ENCODE measurements at regions not wholly inside any gene's neighbourhood (a gene's known extent, or its start where the extent isn't known, plus 50 kb on each side); places are given as distances from the start of the nearest gene placed in this dataset.

DNA sequence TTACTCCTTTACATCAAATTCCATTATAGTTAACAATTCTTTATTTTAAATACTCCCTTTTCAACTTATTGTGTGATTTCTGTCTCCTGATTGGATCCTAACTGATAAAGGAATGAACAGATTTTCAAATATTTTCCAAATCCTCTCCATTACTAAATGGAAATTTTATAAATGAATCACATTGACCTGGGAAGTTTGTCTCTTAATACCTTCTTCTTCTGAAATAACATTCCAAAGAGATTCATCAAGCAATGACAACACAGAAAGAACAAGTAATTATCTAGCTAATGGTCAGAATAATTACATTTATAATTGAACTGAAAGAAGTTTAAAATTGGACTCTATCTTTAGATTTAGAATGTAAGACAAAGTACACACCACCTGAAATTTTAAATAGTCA is 515.4 kb upstream of the PTCHD4 start (continued):
- TF ChIP-seq ZNF431 (CRISPR knock-in tag; IDR thresholded peaks at IDR 0.05; ENCODE audit: borderline replicate concordance, low read depth) = no peak
- TF ChIP-seq SKI (IDR thresholded peaks at IDR 0.05; ENCODE audit: partially characterized antibody) = no peak
- no peak for TF ChIP-seq MED1 (CRISPR knock-in tag; IDR thresholded peaks at IDR 0.05)
- TF ChIP-seq, protein P1, sequence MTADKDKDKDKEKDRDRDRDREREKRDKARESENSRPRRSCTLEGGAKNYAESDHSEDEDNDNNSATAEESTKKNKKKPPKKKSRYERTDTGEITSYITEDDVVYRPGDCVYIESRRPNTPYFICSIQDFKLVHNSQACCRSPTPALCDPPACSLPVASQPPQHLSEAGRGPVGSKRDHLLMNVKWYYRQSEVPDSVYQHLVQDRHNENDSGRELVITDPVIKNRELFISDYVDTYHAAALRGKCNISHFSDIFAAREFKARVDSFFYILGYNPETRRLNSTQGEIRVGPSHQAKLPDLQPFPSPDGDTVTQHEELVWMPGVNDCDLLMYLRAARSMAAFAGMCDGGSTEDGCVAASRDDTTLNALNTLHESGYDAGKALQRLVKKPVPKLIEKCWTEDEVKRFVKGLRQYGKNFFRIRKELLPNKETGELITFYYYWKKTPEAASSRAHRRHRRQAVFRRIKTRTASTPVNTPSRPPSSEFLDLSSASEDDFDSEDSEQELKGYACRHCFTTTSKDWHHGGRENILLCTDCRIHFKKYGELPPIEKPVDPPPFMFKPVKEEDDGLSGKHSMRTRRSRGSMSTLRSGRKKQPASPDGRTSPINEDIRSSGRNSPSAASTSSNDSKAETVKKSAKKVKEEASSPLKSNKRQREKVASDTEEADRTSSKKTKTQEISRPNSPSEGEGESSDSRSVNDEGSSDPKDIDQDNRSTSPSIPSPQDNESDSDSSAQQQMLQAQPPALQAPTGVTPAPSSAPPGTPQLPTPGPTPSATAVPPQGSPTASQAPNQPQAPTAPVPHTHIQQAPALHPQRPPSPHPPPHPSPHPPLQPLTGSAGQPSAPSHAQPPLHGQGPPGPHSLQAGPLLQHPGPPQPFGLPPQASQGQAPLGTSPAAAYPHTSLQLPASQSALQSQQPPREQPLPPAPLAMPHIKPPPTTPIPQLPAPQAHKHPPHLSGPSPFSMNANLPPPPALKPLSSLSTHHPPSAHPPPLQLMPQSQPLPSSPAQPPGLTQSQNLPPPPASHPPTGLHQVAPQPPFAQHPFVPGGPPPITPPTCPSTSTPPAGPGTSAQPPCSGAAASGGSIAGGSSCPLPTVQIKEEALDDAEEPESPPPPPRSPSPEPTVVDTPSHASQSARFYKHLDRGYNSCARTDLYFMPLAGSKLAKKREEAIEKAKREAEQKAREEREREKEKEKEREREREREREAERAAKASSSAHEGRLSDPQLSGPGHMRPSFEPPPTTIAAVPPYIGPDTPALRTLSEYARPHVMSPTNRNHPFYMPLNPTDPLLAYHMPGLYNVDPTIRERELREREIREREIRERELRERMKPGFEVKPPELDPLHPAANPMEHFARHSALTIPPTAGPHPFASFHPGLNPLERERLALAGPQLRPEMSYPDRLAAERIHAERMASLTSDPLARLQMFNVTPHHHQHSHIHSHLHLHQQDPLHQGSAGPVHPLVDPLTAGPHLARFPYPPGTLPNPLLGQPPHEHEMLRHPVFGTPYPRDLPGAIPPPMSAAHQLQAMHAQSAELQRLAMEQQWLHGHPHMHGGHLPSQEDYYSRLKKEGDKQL (CRISPR knock-in tag; IDR thresholded peaks at IDR 0.05; ENCODE audit: low read depth) = no peak
- no peak for TF ChIP-seq ZNF101 (CRISPR knock-in tag; IDR thresholded peaks at IDR 0.05; ENCODE audit: borderline replicate concordance, low read depth)
- TF ChIP-seq, protein P2, sequence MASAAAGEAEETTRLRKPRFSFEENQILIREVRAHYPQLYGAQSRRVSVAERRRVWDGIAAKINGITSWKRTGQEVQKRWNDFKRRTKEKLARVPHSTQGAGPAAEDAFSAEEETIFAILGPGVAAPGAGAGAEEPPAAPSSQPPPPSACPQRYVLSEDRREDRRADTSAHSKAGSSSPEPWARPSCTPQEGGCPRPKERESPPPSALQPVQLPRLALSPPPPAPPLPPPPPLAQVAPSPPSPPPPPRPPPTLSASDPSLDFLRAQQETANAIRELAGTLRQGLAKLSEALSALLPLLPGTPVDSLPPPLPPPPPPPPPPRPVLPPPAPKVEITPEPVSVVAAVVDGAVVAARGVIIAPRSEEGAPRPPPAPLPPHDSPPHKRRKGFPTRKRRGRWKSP (CRISPR knock-in tag; IDR thresholded peaks at IDR 0.05) = no peak

DNA sequence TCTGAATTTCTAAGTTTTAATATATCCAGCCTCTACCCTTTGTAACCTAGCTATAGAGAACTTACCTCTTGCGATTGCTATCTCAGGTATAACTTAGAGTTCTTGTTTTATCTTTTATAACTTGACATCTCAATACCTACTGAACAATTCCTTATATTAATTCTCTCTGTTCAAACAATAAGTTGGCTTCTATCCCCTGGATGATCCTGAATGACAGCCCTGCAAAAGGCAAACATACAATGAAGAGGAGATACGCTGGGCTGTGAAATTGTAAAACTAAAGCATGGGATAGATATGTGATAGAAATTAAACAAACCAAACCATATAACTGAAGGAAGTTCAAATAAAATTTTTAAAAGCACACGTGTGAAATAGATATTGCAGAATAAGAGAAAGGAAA is 513.6 kb upstream of the PTCHD4 start:
- FAIRE-seq (no peak), ATAC-seq (no peak), DNase-seq (ENCODE audit: low spot score) (no peak)
- no peaks in the 10 kb centered on the region for H3K9me3 ChIP-seq (ENCODE audit: low read length)
- no TSS peak for BruUV-seq (replicated peaks)
- ChIA-PET POLR2A (no interaction called here), CTCF (ENCODE audit: low intra/inter-chr PET ratio, low total read pairs) (no interaction called here)
- in situ Hi-C loops (cut with HindIII; ENCODE audit: extremely low pct_ligation_motif_present, low pct_unique_long_range_greater_than_20kb) (no loop called here), intact Hi-C loops (cut with micrococcal nuclease; ENCODE audit: unreplicated experiment) (no loop called here)
- 2% methylated on average over 3 of the region's 3 CpGs for WGBS (ENCODE audit: low lambda C conversion rate)
- no peak overlapping the region for H3K9ac ChIP-seq (ENCODE audit: insufficient read depth, low read depth, low read length)
- H3K79me2 ChIP-seq (ENCODE audit: insufficient read depth, low read length) = no peaks in the 10 kb centered on the region
- H3K27me3 ChIP-seq (ENCODE audit: control insufficient read depth in 1 of 2, insufficient read depth in 2 of 2, low read length in 2 of 2) = no peaks in the 10 kb centered on the region
- H3K27ac ChIP-seq (ENCODE audit: extremely low read length, insufficient read depth, low read length) = no peak overlapping the region
- H3K4me3 ChIP-seq (replicated peaks in 1 of 3; ENCODE audit: insufficient read depth in 1 of 3, low read depth in 2 of 3, low read length in 3 of 3) = no peak overlapping the region
- no peaks in the 10 kb centered on the region for H3K36me3 ChIP-seq (replicated peaks in 1 of 2; ENCODE audit: control insufficient read depth in 1 of 2, insufficient read depth in 2 of 2, low read length in 2 of 2)
- no peaks in the 10 kb centered on the region for H3K4me1 ChIP-seq (ENCODE audit: insufficient read depth, low read length)
- H4K20me1 ChIP-seq (ENCODE audit: insufficient read depth, low read length) = no peaks in the 10 kb centered on the region
- no peak overlapping the region for H2AFZ ChIP-seq (ENCODE audit: low read length)
- no peak overlapping the region for H3K4me2 ChIP-seq (ENCODE audit: low read depth, low read length)
- no peak for TF ChIP-seq RARA (CRISPR knock-in tag; IDR thresholded peaks at IDR 0.05)
- TF ChIP-seq ZFAT (CRISPR knock-in tag; conservative IDR thresholded peaks at IDR 0.05) = no peak
- TF ChIP-seq GABPB1 (CRISPR knock-in tag; IDR thresholded peaks at IDR 0.05) = no peak
- TF ChIP-seq HDAC1 (CRISPR knock-in tag; IDR thresholded peaks at IDR 0.05) = no peak
- TF ChIP-seq IKZF1 (IDR thresholded peaks at IDR 0.05) = no peak
- no peak for TF ChIP-seq KLF12 (CRISPR knock-in tag; IDR thresholded peaks at IDR 0.05; ENCODE audit: borderline replicate concordance)
- no peak for TF ChIP-seq ZNF274 (CRISPR knock-in tag; IDR thresholded peaks at IDR 0.05)
- no peak for TF ChIP-seq HNRNPUL1 (IDR thresholded peaks at IDR 0.05; ENCODE audit: low read depth, low read length)
- TF ChIP-seq, protein P2 (CRISPR knock-in tag; IDR thresholded peaks at IDR 0.05) = no peak
- TF ChIP-seq KLF6 (CRISPR knock-in tag; IDR thresholded peaks at IDR 0.05) = no peak
- no peak for TF ChIP-seq ZNF251 (CRISPR knock-in tag; IDR thresholded peaks at IDR 0.05)
- no peak for TF ChIP-seq SRSF9 (IDR thresholded peaks at IDR 0.05; ENCODE audit: borderline replicate concordance, insufficient read depth, low read depth, low read length, poor library complexity, severe bottlenecking)
- TF ChIP-seq, protein P3, sequence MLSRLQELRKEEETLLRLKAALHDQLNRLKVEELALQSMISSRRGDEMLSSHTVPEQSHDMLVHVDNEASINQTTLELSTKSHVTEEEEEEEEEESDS (CRISPR knock-in tag; IDR thresholded peaks at IDR 0.05; ENCODE audit: borderline replicate concordance) = no peak
